ENCODE measurements at regions not wholly inside any gene's neighbourhood (a gene's known extent, or its start where the extent isn't known, plus 50 kb on each side); places are given as distances from the start of the nearest gene placed in this dataset.

DNA sequence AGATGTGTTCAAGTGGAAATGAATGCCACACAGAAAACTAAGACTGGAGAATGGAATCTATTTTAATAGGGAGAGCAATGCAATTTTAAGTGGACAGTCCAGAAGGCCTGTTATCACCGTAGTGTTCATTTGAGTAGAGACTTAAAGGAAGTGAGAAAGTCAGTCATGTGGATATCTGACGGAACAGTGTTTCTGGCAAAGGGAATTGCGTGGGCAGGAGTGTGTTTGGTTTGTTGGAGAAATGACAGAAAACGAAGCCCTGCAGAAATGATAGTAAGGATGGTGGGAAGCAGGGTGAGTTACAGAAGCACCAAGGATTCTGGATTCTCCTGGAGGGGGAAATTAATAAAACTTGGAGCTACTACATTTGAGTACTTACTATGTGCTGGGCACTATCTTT lies 776.6 kb downstream of the MED13L start:
- TF ChIP-seq GATA1 (IDR thresholded peaks at IDR 0.05; ENCODE audit: low read depth, low read length) (no peak), POLR2A (IDR thresholded peaks at IDR 0.05; ENCODE audit: low read length) (no peak)
- no peak for DNase-seq

DNA sequence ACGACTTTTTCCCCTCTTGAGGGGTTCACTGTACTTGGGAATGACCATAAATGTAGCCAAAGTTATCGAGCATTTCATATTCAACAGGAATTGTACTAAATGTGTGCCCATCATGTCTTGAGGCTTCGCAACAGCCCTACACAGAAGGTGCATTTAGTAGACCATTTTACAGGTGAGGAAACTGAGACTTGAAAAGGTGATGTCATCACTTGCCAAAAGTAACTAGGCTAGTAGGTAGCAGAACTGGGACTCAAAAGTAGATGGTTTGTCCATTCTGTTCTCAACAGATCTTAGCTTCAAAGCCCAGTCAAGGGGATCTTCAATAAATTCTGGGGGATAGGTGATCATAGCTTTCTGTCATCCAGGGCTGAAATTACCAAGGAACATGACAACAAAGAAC lies 782.2 kb downstream of the MED13L start:
- DNase-seq, result no peak

DNA sequence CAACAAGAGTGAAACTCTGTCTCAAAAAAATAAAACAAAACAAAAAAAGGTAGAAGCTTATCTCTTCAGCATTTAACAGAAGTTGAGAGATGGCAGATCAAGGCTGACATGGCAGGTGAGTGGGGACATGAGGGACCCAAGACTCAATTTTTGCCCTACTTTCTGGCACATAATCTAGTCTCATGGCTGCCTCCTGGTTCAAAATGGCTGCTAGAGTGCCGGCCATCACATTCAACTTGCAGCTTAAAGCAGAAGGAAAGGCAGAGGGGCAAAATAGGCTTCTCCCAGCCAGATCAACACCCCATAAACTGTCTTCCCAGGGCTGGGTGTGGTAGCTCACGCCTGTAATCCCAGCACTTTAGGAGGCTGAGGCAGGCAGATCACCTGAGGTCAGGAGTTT lies 784.9 kb downstream of the MED13L start:
- no peak for DNase-seq
- TF ChIP-seq POLR2A (IDR thresholded peaks at IDR 0.05; ENCODE audit: low read length) (no peak), GATA1 (IDR thresholded peaks at IDR 0.05; ENCODE audit: low read depth, low read length) (no peak)

More for the DNA sequence above, 782.2 kb downstream of the MED13L start:
- TF ChIP-seq GATA1 (IDR thresholded peaks at IDR 0.05; ENCODE audit: low read depth, low read length) (no peak), POLR2A (IDR thresholded peaks at IDR 0.05; ENCODE audit: low read length) (no peak)

DNA sequence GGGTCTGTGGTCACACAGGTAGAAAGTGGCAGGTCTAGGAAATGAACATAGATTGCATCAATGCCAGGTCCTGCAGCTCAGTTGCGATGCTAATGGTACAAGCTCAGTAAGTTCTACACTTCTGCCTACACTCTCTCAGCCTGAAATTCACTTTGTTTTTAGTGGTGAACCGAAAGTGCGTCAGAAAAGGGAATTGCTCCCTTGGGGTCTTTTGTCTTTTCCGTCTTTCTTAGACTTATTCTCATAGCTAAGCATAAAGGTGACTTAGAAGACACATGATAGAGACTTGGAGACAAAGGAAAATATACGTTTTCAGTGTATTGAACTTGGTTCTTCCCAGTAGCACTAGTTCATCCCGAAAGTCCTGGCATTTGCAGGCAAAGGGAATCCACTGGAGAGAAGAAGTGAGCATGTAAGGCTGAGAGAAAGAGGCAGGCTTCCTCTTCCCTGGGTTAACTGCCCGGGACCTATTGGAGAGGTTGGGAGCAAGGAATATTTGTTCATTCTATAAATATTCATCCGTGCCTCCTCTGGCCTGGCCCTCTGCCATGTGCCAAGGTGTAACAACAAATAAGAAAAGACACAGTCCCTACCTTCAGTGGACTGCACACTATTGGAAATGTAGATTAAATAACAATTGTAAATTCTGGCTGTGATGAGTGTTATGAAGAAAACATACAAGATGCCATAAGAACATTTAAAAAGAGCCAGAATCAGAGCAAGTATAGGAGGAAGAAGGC lies 785.8 kb downstream of the MED13L start:
- no peak for DNase-seq
- TF ChIP-seq GATA1 (IDR thresholded peaks at IDR 0.05; ENCODE audit: low read depth, low read length) (no peak), POLR2A (IDR thresholded peaks at IDR 0.05; ENCODE audit: low read length) (no peak)

DNA sequence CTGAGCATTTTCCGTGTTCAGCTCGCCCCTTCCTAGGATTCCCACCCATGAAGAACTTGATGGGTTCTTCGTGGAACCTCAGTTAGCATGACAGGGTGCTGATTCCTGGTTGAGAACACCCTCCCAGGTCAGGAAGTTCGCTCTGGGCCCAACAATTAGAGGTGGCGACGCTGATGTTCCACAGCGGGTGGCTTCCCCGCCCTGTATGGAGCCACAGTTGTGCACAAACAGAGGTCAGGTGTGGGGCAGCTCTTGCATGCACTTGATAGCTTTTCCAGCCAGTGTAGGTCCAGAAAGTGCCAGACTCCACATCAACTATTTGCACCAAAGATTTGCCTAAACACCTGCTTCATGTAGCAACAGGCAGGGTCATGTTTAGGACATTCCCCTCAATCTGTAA lies 788.2 kb downstream of the MED13L start:
- TF ChIP-seq GATA1 (IDR thresholded peaks at IDR 0.05; ENCODE audit: low read depth, low read length) (no peak), POLR2A (IDR thresholded peaks at IDR 0.05; ENCODE audit: low read length) (no peak)
- no peak for DNase-seq

DNA sequence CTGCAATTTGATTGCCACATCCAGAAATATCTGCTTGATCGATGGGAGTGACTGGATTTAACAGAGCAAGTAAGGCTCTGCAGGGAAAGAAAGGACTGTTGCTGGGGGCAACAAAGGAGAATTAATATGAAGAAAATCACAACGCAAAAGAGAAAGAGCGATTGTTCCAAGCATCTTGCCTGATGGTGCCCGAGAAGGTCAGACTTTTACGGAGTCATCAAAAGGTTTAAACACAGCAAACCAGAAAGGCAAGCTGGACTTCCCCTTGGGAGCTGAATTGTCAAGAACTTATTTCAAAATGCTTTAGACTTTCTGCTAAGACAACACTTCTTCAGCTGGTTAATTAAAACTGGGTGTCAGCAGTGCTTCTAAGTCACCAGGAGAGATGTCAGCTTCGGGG lies 791.5 kb downstream of the MED13L start:
- TF ChIP-seq POLR2A (IDR thresholded peaks at IDR 0.05; ENCODE audit: low read length), result no peak
- TF ChIP-seq GATA1 (IDR thresholded peaks at IDR 0.05; ENCODE audit: low read depth, low read length), result no peak
- DNase-seq, result no peak

DNA sequence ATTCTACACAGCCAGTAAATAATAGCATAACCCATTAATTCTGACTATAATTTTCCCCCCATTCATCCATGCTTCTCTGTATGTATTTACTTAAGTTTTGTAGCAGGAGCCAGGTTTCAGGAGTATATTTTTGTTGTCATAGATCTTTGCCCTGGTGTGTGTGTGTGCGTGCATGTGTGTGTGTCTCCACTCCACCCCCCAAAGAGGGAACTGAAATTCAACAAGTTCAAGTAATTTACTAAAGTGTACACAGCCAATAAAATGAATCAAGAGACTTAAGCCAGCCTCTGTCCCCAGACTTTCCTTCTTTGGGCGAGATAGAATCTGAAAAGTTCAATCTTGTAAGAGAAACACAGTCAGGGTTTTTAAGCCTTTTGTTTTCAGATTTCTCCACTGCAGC lies 792.0 kb downstream of the MED13L start:
- no peak for TF ChIP-seq GATA1 (IDR thresholded peaks at IDR 0.05; ENCODE audit: low read depth, low read length)
- no peak for TF ChIP-seq POLR2A (IDR thresholded peaks at IDR 0.05; ENCODE audit: low read length)
- no peak for DNase-seq

DNA sequence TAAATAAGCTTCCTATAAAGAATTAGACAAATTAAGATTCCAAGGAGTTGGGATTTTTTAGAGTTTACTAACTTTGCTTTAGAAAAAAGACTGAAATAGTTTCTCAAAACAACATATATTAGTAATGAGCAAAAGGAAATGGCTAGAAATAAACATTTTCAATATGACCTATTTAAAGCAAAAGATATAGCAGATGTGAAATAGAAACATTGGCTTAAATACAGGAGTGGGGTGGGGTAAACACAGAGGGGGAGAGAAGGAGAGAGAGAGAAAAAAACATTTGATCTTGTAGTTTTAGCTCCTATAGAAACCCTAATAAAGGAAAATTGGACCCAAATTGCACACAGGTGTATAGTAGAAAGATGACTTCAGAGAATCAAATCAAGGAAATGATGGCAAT lies 794.5 kb downstream of the MED13L start:
- TF ChIP-seq GATA1 (IDR thresholded peaks at IDR 0.05; ENCODE audit: low read depth, low read length) (no peak), POLR2A (IDR thresholded peaks at IDR 0.05; ENCODE audit: low read length) (no peak)
- no peak for DNase-seq

DNA sequence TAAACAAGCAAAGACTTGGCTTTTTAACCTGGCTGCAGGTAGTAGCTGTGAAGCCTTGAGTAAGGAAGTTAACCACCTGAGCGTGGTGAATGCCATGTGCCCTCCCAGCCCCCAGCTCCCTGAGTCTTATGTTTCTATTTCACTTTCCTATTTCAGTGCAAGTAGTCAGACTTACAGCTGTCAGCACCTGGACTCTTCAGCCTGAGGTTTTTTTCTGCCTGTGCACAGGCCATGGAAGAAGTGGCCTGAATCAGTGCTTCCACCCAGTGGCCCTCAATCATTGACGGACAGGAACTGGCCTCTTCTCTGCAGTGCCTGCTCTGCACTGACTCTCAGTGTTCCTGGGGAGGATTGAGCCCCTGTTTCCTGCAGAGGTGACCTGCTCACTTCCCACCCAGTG lies 796.4 kb downstream of the MED13L start:
- TF ChIP-seq GATA1 (IDR thresholded peaks at IDR 0.05; ENCODE audit: low read depth, low read length), result no peak
- TF ChIP-seq POLR2A (IDR thresholded peaks at IDR 0.05; ENCODE audit: low read length), result no peak
- DNase-seq, result no peak

DNA sequence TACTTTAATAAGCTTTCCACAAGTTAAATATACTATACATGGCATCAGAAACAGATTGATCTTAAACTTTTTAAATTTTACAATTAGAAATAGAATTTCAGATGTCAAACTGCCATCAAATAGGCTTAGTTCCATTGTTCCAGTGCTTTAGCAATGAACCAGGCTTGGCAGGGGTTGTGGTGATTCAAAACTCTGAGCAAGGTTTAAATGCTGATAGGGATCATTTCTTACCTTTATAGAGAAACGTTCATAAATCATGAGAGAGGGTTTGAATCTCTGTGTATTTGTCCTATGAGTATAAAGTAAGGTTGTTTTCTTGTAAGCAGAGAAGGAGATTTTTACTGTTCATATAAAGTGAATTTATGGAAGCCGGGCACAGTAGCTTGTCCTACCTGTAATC lies 794.5 kb upstream of the TBX3 start:
- no peak for DNase-seq
- no peak for TF ChIP-seq GATA1 (IDR thresholded peaks at IDR 0.05; ENCODE audit: low read depth, low read length)
- TF ChIP-seq POLR2A (IDR thresholded peaks at IDR 0.05; ENCODE audit: low read length), result no peak

DNA sequence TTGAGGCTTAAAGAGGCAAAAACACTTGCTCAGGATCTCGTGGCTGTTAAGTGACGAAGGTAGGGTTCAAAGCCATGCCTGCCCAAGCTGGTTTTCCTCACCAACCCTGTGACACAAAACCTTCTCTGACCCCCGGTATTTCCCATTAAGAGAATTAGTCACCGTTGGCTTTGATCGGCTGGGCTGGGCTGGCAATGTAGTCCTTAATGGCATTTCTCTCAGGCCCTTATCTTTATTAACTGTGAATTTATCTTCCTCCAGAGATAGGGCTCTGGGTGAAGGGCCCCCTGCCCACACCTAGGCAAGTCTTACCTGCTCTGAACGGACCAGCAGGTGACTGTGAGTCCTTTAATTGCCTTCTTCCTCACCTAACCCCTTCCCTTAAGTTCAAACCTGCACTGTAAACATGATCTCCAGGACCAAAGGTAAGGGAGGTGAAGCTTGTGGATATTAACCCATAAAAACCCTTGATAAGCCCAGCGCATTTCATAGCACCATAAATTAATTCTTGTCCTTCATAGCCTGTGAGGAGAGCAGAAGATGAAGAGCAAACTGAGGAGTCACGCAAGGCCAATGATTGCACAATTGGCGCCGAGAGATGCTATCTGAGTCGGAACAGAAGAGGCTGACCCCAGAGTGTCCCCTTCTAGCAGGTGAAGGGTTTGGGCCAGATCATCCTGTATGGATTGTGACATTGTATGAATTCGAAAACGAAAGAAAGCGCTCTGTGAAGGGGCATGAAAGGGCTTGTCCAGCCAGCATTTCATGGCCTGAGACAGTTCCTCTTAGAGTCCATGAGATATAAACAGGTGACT lies 790.8 kb upstream of the TBX3 start:
- TF ChIP-seq POLR2A (IDR thresholded peaks at IDR 0.05; ENCODE audit: low read length) (no peak), GATA1 (IDR thresholded peaks at IDR 0.05; ENCODE audit: low read depth, low read length) (no peak)
- no peak for DNase-seq

DNA sequence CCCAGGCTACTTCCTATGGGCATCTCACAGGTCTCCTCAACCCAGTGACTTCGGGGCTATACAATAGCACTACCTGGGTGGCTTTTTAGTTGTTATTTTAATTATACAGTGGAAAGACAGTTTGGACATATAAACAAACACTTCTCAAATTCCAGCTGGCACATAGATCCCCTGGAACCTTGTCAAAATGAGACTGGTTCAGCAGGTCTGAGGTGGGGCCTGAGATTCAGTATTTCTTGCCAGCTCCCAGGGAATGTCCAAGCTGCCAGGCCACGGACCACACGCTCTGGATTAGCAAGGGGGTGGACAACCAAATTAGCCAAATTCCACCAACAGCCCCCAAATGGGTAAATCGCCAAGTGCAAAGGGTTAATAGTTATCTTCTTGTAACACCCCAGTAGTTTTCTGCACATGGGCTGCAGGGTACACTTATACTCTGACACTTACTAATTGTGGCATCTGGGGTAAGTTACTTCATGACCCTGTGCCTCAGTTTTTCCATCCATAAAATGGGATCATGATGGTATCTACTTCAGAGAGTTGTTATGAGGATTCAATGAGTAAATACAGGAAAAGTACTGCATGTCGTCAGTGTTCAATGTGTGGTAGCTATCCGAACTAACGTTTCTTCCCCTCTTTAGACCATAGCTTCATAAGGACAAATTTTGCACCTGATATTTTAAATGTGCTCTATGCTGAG lies 789.4 kb upstream of the TBX3 start:
- DNase-seq, result no peak

DNA sequence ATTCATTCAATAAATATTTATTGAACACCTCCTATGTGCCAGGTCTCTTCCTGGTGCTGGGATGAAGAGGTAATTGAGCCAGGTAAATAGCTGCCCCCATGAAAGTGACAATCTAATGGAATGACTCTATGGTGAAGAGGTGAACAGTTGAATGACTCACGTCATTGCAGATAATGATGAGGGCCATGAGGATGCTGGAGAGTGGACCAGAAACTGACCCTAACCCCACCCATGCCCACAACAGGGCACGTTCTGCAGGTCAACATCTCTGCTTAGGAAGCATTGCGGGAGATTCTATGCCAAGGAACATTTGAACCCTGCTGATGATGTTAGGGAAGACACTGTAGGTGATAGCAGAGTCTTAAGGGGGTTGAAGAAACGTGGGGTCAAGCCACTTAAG lies 788.9 kb upstream of the TBX3 start:
- no peak for DNase-seq
- TF ChIP-seq POLR2A (IDR thresholded peaks at IDR 0.05; ENCODE audit: low read length), result no peak
- no peak for TF ChIP-seq GATA1 (IDR thresholded peaks at IDR 0.05; ENCODE audit: low read depth, low read length)

More for the DNA sequence above, 789.4 kb upstream of the TBX3 start:
- TF ChIP-seq GATA1 (IDR thresholded peaks at IDR 0.05; ENCODE audit: low read depth, low read length) (no peak), POLR2A (IDR thresholded peaks at IDR 0.05; ENCODE audit: low read length) (no peak)

DNA sequence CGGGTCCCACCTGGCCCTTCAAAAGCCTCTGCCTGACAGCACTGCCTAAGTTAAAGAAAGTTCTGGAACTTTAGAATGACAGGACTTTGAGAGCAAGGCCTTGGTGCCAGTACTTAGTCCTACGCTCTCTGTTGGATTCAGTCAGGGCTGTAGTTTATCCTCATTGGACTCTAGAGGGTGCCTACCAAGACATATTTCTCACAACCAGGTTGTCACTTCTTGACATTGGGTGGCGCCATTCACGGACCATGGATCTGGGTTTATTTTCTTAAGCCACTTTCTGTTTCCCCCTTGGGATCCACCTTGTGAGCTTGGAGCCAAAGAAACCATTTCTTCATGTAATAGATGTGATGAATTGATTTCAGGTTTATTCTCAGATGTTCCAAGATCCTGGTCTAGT lies 787.0 kb upstream of the TBX3 start:
- TF ChIP-seq GATA1 (IDR thresholded peaks at IDR 0.05; ENCODE audit: low read depth, low read length), result no peak
- no peak for TF ChIP-seq POLR2A (IDR thresholded peaks at IDR 0.05; ENCODE audit: low read length)
- no peak for DNase-seq

Measured in erythroblast (primary cell).